ENCODE measurements at regions not wholly inside any gene's neighbourhood (a gene's known extent, or its start where the extent isn't known, plus 50 kb on each side); places are given as distances from the start of the nearest gene placed in this dataset.

GRCh38 chr7:22909917-22910316 lies 87.3 kb upstream of the TOMM7 start:
- no peak for DNase-seq

GRCh38 chr7:22907805-22908204 lies 85.2 kb upstream of the TOMM7 start:
- no peak for DNase-seq

GRCh38 chr7:22900784-22901183 lies 78.1 kb upstream of the TOMM7 start:
- no peak for DNase-seq

- DNase-seq = no peak
Observed at GRCh38 chr7:22900101-22900500, 77.5 kb upstream of the TOMM7 start.

- DNase-seq = peak; percentile 60
Observed at GRCh38 chr7:22896917-22897316, 74.3 kb upstream of the TOMM7 start.

- no peak for DNase-seq
Observed at GRCh38 chr7:22895828-22896165, 73.1 kb upstream of the TOMM7 start.

- DNase-seq = no peak
Observed at GRCh38 chr7:22895140-22895827, 72.6 kb upstream of the TOMM7 start.

GRCh38 chr7:22894546-22894945 lies 71.9 kb upstream of the TOMM7 start:
- DNase-seq = no peak

GRCh38 chr7:22890773-22891172 lies 68.1 kb upstream of the TOMM7 start:
- DNase-seq = no peak

GRCh38 chr7:22885797-22886261 lies 63.2 kb upstream of the TOMM7 start:
- DNase-seq = no peak

GRCh38 chr7:22884911-22885788 lies 62.5 kb upstream of the TOMM7 start:
- DNase-seq = no peak

GRCh38 chr7:22882106-22882505 lies 59.5 kb upstream of the TOMM7 start:
- no peak for DNase-seq

- DNase-seq = no peak
Observed at GRCh38 chr7:22879709-22880306, 57.2 kb upstream of the TOMM7 start.

GRCh38 chr7:22879280-22879679 lies 56.6 kb upstream of the TOMM7 start:
- DNase-seq = no peak

- DNase-seq = peak; percentile 84
Observed at GRCh38 chr7:22876986-22877729, 54.5 kb upstream of the TOMM7 start.

- no peak for DNase-seq
Observed at GRCh38 chr7:22875470-22875869, 52.8 kb upstream of the TOMM7 start.

GRCh38 chr7:22874904-22875303 lies 52.3 kb upstream of the TOMM7 start:
- no peak for DNase-seq

Data from islet precursor cell (in vitro differentiated cells).